Testis (tissue), 2 donors: ENCODE measurements at regions not wholly inside any gene's neighbourhood (a gene's known extent, or its start where the extent isn't known, plus 50 kb on each side); places are given as distances from the start of the nearest gene placed in this dataset.

Experiments used
- POLR2A ChIP-seq: fragments of 450-650 bp; IDR thresholded peaks from one replicate; pipeline ENCODE4 v1.6.1; 2017; ENCODE audit warnings: antibody characterized with exemption, mild to moderate bottlenecking, moderate library complexity
- TF ChIP-seq, protein P1 (sequence below), 3 experiments: fragments of 450-650 bp in 2 of 3; fragments of 200-600 bp in 1 of 3; sonication (generic) in 1 of 3; IDR thresholded peaks; one replicate each; pipeline ENCODE4 v1.5.1; 2016 to 2019; ENCODE audit warnings: antibody characterized with exemption in 3 of 3, mild to moderate bottlenecking in 2 of 3, moderate library complexity in 1 of 3

- TF ChIP-seq, protein P1, sequence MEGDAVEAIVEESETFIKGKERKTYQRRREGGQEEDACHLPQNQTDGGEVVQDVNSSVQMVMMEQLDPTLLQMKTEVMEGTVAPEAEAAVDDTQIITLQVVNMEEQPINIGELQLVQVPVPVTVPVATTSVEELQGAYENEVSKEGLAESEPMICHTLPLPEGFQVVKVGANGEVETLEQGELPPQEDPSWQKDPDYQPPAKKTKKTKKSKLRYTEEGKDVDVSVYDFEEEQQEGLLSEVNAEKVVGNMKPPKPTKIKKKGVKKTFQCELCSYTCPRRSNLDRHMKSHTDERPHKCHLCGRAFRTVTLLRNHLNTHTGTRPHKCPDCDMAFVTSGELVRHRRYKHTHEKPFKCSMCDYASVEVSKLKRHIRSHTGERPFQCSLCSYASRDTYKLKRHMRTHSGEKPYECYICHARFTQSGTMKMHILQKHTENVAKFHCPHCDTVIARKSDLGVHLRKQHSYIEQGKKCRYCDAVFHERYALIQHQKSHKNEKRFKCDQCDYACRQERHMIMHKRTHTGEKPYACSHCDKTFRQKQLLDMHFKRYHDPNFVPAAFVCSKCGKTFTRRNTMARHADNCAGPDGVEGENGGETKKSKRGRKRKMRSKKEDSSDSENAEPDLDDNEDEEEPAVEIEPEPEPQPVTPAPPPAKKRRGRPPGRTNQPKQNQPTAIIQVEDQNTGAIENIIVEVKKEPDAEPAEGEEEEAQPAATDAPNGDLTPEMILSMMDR (IDR thresholded peaks at IDR 0.05) = no peak
- TF ChIP-seq POLR2A = no peak
Measured at GRCh38 chr2:108080177-108080576, 93.9 kb downstream of the SLC5A7 start.
